Parathyroid adenoma (tissue), 2 donors: ENCODE measurements at regions not wholly inside any gene's neighbourhood (a gene's known extent, or its start where the extent isn't known, plus 50 kb on each side); places are given as distances from the start of the nearest gene placed in this dataset.

ENCODE experiments used
- H2AFZ ChIP-seq: fragments of 300-600 bp; sonication (generic); one replicate; pipeline ENCODE4 v1.7.0; 2017; ENCODE audit warnings: antibody characterized with exemption, mild to moderate bottlenecking
- H3K27ac ChIP-seq: fragments of 300-600 bp; sonication (generic); one replicate; pipeline ENCODE4 v1.7.0; 2017
- H3K27me3 ChIP-seq: fragments of 300-600 bp; sonication (generic); one replicate; pipeline ENCODE4 v1.7.0; 2017; ENCODE audit warnings: low read length; ENCODE audit not compliant: control insufficient read depth, insufficient read depth
- H3K36me3 ChIP-seq: fragments of 300-600 bp; sonication (generic); one replicate; pipeline ENCODE4 v1.7.0; 2017; ENCODE audit warnings: low read length; ENCODE audit not compliant: control insufficient read depth, insufficient read depth
- H3K4me1 ChIP-seq: fragments of 300-600 bp; sonication (generic); one replicate; pipeline ENCODE4 v1.7.0; 2017; ENCODE audit warnings: control low read depth
- H3K4me2 ChIP-seq: fragments of 300-600 bp; sonication (generic); one replicate; pipeline ENCODE4 v1.7.0; 2017; ENCODE audit warnings: low read length
- H3K4me3 ChIP-seq: fragments of 300-600 bp; sonication (generic); one replicate; pipeline ENCODE4 v1.7.0; 2017; ENCODE audit warnings: low read depth, low read length
- H3K79me2 ChIP-seq: fragments of 300-600 bp; sonication (generic); one replicate; pipeline ENCODE4 v1.7.0; 2017; ENCODE audit warnings: control low read depth
- H3K9ac ChIP-seq: fragments of 300-600 bp; sonication (generic); one replicate; pipeline ENCODE4 v1.7.0; 2017; ENCODE audit warnings: mild to moderate bottlenecking
- H3K9me3 ChIP-seq: fragments of 300-600 bp; sonication (generic); one replicate; pipeline ENCODE4 v1.7.0; 2017; ENCODE audit warnings: low read length; ENCODE audit not compliant: control insufficient read depth
- TF ChIP-seq, protein P1 (sequence below): fragments of 300-600 bp; sonication (generic); IDR thresholded peaks from one replicate; pipeline ENCODE4 v1.7.0; 2017; ENCODE audit warnings: antibody characterized with exemption, mild to moderate bottlenecking
- donor health status: primary hyperparathyroidism.

DNA sequence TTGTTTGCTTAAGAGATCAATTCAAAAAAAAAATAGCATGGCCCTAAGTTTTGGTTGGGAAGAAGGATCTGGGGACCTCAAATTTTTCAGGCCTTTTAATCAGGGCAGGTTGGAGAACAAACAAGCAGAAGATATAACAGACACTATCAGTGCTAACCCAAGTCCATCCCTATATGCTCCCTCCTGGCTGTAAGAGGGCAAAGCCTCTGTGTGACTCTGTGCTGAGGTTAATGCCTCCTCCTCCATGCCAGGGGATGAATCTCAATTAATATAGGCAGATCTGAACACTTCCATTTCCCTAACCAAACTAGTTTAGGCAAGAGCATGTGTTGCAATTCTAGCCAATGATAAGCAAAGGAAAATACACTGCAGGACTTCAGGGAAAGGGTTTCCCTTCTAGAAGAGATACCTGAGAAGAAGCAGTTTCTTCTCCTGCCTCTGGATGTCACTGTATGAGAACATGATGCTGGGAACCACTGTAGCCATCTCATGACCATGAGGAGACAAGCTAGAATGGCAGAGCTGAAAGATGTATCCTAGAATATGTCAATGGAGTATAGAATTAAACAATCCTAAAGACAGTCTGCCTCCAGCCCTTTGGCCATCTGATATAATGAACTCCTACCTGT, 76.0 kb downstream of the CHD9NB start:
- H3K9me3 ChIP-seq: no peaks in the 10 kb centered on the region
- no peaks in the 10 kb centered on the region for H3K27me3 ChIP-seq
- no peaks in the 10 kb centered on the region for H3K4me1 ChIP-seq
- H3K27ac ChIP-seq: no peak overlapping the region
- TF ChIP-seq, protein P1, sequence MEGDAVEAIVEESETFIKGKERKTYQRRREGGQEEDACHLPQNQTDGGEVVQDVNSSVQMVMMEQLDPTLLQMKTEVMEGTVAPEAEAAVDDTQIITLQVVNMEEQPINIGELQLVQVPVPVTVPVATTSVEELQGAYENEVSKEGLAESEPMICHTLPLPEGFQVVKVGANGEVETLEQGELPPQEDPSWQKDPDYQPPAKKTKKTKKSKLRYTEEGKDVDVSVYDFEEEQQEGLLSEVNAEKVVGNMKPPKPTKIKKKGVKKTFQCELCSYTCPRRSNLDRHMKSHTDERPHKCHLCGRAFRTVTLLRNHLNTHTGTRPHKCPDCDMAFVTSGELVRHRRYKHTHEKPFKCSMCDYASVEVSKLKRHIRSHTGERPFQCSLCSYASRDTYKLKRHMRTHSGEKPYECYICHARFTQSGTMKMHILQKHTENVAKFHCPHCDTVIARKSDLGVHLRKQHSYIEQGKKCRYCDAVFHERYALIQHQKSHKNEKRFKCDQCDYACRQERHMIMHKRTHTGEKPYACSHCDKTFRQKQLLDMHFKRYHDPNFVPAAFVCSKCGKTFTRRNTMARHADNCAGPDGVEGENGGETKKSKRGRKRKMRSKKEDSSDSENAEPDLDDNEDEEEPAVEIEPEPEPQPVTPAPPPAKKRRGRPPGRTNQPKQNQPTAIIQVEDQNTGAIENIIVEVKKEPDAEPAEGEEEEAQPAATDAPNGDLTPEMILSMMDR: peak; percentile 24
- no peaks in the 10 kb centered on the region for H3K36me3 ChIP-seq
- no peaks in the 10 kb centered on the region for H3K79me2 ChIP-seq
- no peak overlapping the region for H3K9ac ChIP-seq
- no peak overlapping the region for H3K4me3 ChIP-seq
- H3K4me2 ChIP-seq: no peak overlapping the region
- H2AFZ ChIP-seq: no peak overlapping the region

GRCh38 chr16:52967744-52968143, 85.0 kb downstream of the CHD9NB start:
- no peaks in the 10 kb centered on the region for H3K9me3 ChIP-seq
- no peak overlapping the region for H3K4me3 ChIP-seq
- no peaks in the 10 kb centered on the region for H3K27me3 ChIP-seq

GRCh38 chr16:52964290-52964689, 88.4 kb downstream of the CHD9NB start:
- TF ChIP-seq, protein P1: no peak

More at GRCh38 chr16:52967744-52968143, 85.0 kb downstream of the CHD9NB start:
- Histone ChIP-seq H2AFZ (no peak overlapping the region), H3K36me3 (no peaks in the 10 kb centered on the region), H3K4me1 (no peaks in the 10 kb centered on the region), H3K9ac (no peak overlapping the region), H3K79me2 (no peaks in the 10 kb centered on the region), H3K27ac (no peak overlapping the region), H3K4me2 (no peak overlapping the region)
- TF ChIP-seq, protein P1: no peak

DNA sequence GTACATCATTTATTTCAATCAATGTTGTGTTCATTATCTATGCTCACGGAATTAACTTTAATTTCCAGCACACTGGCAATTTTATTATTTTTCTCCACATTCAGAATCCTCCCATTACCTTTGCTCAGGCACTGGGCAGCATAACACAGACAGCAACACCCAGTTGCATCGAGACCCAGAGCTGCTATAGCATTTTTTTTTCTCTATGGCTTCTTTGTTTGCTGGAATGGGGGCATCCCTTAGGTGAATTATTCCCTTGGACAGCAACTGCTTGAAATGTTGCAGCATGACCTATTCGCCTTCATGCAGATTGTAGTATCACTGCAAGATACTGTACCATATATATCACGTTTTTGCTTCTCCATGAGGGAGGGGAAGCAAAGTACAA, 88.8 kb downstream of the CHD9NB start:
- Histone ChIP-seq H3K4me1 (no peaks in the 10 kb centered on the region), H3K4me2 (no peak overlapping the region), H2AFZ (no peak overlapping the region), H3K9ac (no peak overlapping the region), H3K27me3 (no peaks in the 10 kb centered on the region), H3K9me3 (no peaks in the 10 kb centered on the region), H3K36me3 (no peaks in the 10 kb centered on the region), H3K27ac (no peak overlapping the region), H3K79me2 (no peaks in the 10 kb centered on the region), H3K4me3 (no peak overlapping the region)
- TF ChIP-seq, protein P1: no peak

More at GRCh38 chr16:52964290-52964689, 88.4 kb downstream of the CHD9NB start:
- no peaks in the 10 kb centered on the region for H3K4me1 ChIP-seq
- no peak overlapping the region for H3K4me3 ChIP-seq
- no peaks in the 10 kb centered on the region for H3K27me3 ChIP-seq
- no peak overlapping the region for H3K27ac ChIP-seq
- H3K9me3 ChIP-seq: no peaks in the 10 kb centered on the region
- H2AFZ ChIP-seq: no peak overlapping the region
- no peaks in the 10 kb centered on the region for H3K36me3 ChIP-seq
- H3K4me2 ChIP-seq: no peak overlapping the region
- H3K9ac ChIP-seq: no peak overlapping the region
- no peaks in the 10 kb centered on the region for H3K79me2 ChIP-seq

DNA sequence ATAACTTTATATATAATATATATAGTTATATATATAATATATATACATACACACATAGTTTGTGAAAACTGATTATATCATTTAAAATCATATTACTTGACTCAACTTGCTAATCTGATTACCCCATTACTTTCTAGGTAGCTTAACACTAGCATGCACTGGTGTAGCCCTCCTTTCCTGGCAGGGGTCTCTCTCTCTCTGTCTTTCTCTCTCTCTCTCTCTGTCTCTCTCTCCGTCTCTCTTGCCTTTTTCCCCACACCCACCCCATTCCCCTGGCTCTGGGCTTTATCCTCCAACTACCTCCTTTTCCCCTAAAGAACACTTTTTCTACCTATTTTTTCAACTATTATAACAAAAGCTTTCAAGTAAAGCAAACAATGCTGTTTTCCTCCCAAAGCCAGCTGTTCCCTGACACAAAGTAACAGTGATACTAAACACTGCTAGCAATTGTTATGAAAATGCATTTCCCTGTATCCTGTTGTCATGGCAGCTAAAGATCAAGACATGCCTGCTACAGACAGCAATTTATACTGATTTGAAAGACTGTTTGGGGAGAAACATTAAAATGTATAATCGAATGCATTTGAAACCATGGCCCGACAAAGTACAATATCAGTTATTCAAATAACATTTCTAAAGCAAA, 89.4 kb downstream of the CHD9NB start:
- H3K9ac ChIP-seq: no peak overlapping the region
- H3K4me2 ChIP-seq: no peak overlapping the region
- TF ChIP-seq, protein P1: no peak
- no peak overlapping the region for H3K4me3 ChIP-seq
- no peaks in the 10 kb centered on the region for H3K9me3 ChIP-seq
- no peaks in the 10 kb centered on the region for H3K4me1 ChIP-seq
- H3K27me3 ChIP-seq: no peaks in the 10 kb centered on the region
- no peaks in the 10 kb centered on the region for H3K79me2 ChIP-seq
- H3K27ac ChIP-seq: no peak overlapping the region
- no peak overlapping the region for H2AFZ ChIP-seq
- no peaks in the 10 kb centered on the region for H3K36me3 ChIP-seq
